HepG2 (cell line): ENCODE measurements at regions not wholly inside any gene's neighbourhood (a gene's known extent, or its start where the extent isn't known, plus 50 kb on each side); places are given as distances from the start of the nearest gene placed in this dataset.

Experiments used
- HES4 ChIP-seq: sonication (generic); formaldehyde crosslinking; IDR thresholded peaks from 2 replicates; pipeline ENCODE4 v1.9.0; 2021; ENCODE audit warnings: mild to moderate bottlenecking, missing genetic modification reagents, borderline replicate concordance
- MIER2 ChIP-seq: IDR thresholded peaks from 2 replicates; pipeline ENCODE4 v1.6.1; 2016; ENCODE audit warnings: missing biosample characterization, missing genetic modification reagents
- MXD4 ChIP-seq: IDR thresholded peaks from 2 replicates; pipeline ENCODE4 v1.6.1; 2016; ENCODE audit warnings: mild to moderate bottlenecking, missing biosample characterization, missing genetic modification reagents
- SOX6 ChIP-seq, 2 experiments: fragments of 450-650 bp in 1 of 2; sonication (generic) in 1 of 2; formaldehyde crosslinking in 1 of 2; IDR thresholded peaks; 2 replicates each; pipeline versions ENCODE4 v1.4.0 to v1.6.1; 2017 to 2020; ENCODE audit warnings: antibody characterized with exemption in 1 of 2, mild to moderate bottlenecking in 1 of 2, missing genetic modification reagents in 1 of 2
- ZNF326 ChIP-seq: sonication (generic); formaldehyde crosslinking; IDR thresholded peaks from 2 replicates; pipeline ENCODE4 v1.4.0; 2020; ENCODE audit warnings: missing genetic modification reagents, borderline replicate concordance
- ZNF7 ChIP-seq: IDR thresholded peaks from 2 replicates; pipeline ENCODE4 v1.6.1; 2016; ENCODE audit warnings: missing biosample characterization, missing genetic modification reagents
- TF ChIP-seq, protein P1 (sequence below): IDR thresholded peaks from 2 replicates; pipeline ENCODE4 v1.6.1; 2012; ENCODE audit warnings: low read length, improper control_type of control experiment

DNA sequence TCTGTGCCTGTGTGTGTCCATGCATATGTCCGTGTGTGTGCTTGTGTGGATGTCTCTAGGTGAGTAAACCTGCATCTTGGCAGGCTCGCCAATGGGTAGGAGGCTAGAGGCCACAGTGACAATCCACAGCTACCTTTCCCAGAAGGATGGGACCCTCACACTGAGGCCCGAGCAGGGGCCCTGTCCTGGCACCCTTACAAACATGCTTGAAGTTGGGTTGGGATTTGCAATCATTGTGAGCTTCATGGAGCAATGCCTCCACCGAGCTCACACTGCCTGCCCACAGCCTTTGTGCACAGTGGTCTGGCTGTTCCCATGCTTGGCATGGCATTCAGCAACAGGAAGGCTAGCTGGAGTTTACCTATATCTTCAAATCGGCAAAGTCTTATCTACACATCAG lies 311.1 kb upstream of the IRX1 start:
- TF ChIP-seq HES4 (CRISPR knock-in tag) (no peak), ZNF7 (CRISPR knock-in tag) (no peak), SOX6 (IDR thresholded peaks at IDR 0.05) (no peak), SOX6 (CRISPR knock-in tag; IDR thresholded peaks at IDR 0.05) (no peak), MXD4 (CRISPR knock-in tag) (no peak), ZNF326 (no peak), MIER2 (CRISPR knock-in tag) (no peak)
- TF ChIP-seq, protein P1, sequence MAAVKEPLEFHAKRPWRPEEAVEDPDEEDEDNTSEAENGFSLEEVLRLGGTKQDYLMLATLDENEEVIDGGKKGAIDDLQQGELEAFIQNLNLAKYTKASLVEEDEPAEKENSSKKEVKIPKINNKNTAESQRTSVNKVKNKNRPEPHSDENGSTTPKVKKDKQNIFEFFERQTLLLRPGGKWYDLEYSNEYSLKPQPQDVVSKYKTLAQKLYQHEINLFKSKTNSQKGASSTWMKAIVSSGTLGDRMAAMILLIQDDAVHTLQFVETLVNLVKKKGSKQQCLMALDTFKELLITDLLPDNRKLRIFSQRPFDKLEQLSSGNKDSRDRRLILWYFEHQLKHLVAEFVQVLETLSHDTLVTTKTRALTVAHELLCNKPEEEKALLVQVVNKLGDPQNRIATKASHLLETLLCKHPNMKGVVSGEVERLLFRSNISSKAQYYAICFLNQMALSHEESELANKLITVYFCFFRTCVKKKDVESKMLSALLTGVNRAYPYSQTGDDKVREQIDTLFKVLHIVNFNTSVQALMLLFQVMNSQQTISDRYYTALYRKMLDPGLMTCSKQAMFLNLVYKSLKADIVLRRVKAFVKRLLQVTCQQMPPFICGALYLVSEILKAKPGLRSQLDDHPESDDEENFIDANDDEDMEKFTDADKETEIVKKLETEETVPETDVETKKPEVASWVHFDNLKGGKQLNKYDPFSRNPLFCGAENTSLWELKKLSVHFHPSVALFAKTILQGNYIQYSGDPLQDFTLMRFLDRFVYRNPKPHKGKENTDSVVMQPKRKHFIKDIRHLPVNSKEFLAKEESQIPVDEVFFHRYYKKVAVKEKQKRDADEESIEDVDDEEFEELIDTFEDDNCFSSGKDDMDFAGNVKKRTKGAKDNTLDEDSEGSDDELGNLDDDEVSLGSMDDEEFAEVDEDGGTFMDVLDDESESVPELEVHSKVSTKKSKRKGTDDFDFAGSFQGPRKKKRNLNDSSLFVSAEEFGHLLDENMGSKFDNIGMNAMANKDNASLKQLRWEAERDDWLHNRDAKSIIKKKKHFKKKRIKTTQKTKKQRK = no peak
